Smooth muscle cell (in vitro differentiated cells): ENCODE measurements at regions not wholly inside any gene's neighbourhood (a gene's known extent, or its start where the extent isn't known, plus 50 kb on each side); places are given as distances from the start of the nearest gene placed in this dataset.

Experiments
- DNase-seq: peaks from one replicate; lab custom pipeline; 2025; ENCODE audit not compliant: unreplicated experiment; lab: John Stamatoyannopoulos, UW
- H2AFZ ChIP-seq: fragments of 200-600 bp; sonication (generic); 2 replicates; pipeline ENCODE4 v1.6.0; 2016; ENCODE audit warnings: antibody characterized with exemption, low read depth, mild to moderate bottlenecking
- H3F3A ChIP-seq: fragments of 200-600 bp; sonication (generic); 2 replicates; pipeline ENCODE4 v1.6.0; 2017; ENCODE audit warnings: antibody characterized with exemption, low read depth
- H3K27ac ChIP-seq: fragments of 200-600 bp; sonication (generic); 2 replicates; pipeline ENCODE4 v1.5.1; 2016; ENCODE audit warnings: low read depth, mild to moderate bottlenecking
- H3K27me3 ChIP-seq: fragments of 200-600 bp; sonication (generic); 2 replicates; pipeline ENCODE4 v1.6.1; 2016; ENCODE audit warnings: low read depth, mild to moderate bottlenecking
- H3K36me3 ChIP-seq: fragments of 200-600 bp; sonication (generic); 2 replicates; pipeline ENCODE4 v1.5.1; 2016; ENCODE audit warnings: low read depth
- H3K4me1 ChIP-seq: fragments of 200-600 bp; sonication (generic); 2 replicates; pipeline ENCODE4 v1.5.1; 2016; ENCODE audit warnings: low read depth
- H3K4me2 ChIP-seq: fragments of 200-600 bp; sonication (generic); 2 replicates; pipeline ENCODE4 v1.6.0; 2016; ENCODE audit warnings: mild to moderate bottlenecking
- H3K4me3 ChIP-seq: fragments of 200-600 bp; sonication (generic); 2 replicates; pipeline ENCODE4 v1.5.1; 2016; ENCODE audit warnings: mild to moderate bottlenecking
- H3K79me2 ChIP-seq: fragments of 200-600 bp; sonication (generic); 2 replicates; pipeline ENCODE4 v1.6.0; 2016; ENCODE audit warnings: low read depth, mild to moderate bottlenecking
- H3K9ac ChIP-seq: fragments of 200-600 bp; sonication (generic); 2 replicates; pipeline ENCODE4 v1.6.0; 2016; ENCODE audit warnings: low read depth
- H3K9me3 ChIP-seq: fragments of 200-600 bp; sonication (generic); replicated peaks from 2 replicates; pipeline ENCODE4 v1.5.1; 2016; ENCODE audit warnings: low read depth
- H4K20me1 ChIP-seq: fragments of 200-600 bp; sonication (generic); 2 replicates; pipeline ENCODE4 v1.6.0; 2016; ENCODE audit warnings: low read depth
- WGBS: methylation state at CpG from one replicate; pipeline ENCODE4 v1.1.7; 2016; ENCODE audit warnings: low lambda C conversion rate; 5-methylcytosine and 5-hydroxymethylcytosine counted together
- TF ChIP-seq, protein P1 (sequence below): fragments of 200-600 bp; sonication (generic); IDR thresholded peaks from 2 replicates; pipeline ENCODE4 v1.5.1; 2017; ENCODE audit warnings: borderline replicate concordance, mild to moderate bottlenecking, antibody characterized with exemption; ENCODE audit not compliant: insufficient read depth, poor library complexity, severe bottlenecking

DNA sequence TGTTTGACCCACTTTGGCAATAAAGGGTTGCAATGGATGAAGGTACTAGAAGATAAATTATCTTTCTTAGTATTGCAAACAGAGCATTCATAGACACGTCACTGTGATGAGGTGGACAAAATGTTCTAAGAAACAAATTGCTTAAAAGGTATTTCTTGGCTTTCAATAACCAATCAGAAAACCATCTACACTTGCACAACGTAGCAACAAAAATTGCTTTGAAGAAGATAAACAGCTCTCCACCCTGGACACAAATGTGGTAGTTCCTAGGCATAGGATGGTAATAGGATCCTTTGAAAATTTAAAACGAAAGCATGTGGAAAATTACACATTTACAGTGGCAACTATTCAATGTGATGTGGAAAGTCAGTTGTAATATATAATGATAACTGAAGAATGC, 439.9 kb upstream of the ETAA1 start:
- Histone ChIP-seq H3K9me3 (no peaks in the 10 kb centered on the region), H3K4me3 (no peak overlapping the region), H2AFZ (no peak overlapping the region), H3K79me2 (no peaks in the 10 kb centered on the region), H4K20me1 (no peaks in the 10 kb centered on the region), H3K27ac (no peak overlapping the region), H3K9ac (no peak overlapping the region), H3K4me2 (no peak overlapping the region), H3K4me1 (no peaks in the 10 kb centered on the region), H3K36me3 (no peaks in the 10 kb centered on the region), H3K27me3 (no peaks in the 10 kb centered on the region), H3F3A (no peaks in the 10 kb centered on the region)
- TF ChIP-seq, protein P1, sequence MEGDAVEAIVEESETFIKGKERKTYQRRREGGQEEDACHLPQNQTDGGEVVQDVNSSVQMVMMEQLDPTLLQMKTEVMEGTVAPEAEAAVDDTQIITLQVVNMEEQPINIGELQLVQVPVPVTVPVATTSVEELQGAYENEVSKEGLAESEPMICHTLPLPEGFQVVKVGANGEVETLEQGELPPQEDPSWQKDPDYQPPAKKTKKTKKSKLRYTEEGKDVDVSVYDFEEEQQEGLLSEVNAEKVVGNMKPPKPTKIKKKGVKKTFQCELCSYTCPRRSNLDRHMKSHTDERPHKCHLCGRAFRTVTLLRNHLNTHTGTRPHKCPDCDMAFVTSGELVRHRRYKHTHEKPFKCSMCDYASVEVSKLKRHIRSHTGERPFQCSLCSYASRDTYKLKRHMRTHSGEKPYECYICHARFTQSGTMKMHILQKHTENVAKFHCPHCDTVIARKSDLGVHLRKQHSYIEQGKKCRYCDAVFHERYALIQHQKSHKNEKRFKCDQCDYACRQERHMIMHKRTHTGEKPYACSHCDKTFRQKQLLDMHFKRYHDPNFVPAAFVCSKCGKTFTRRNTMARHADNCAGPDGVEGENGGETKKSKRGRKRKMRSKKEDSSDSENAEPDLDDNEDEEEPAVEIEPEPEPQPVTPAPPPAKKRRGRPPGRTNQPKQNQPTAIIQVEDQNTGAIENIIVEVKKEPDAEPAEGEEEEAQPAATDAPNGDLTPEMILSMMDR: no peak
- WGBS: 79% methylated on average over 3 of the region's 3 CpGs
- no peak for DNase-seq

DNA sequence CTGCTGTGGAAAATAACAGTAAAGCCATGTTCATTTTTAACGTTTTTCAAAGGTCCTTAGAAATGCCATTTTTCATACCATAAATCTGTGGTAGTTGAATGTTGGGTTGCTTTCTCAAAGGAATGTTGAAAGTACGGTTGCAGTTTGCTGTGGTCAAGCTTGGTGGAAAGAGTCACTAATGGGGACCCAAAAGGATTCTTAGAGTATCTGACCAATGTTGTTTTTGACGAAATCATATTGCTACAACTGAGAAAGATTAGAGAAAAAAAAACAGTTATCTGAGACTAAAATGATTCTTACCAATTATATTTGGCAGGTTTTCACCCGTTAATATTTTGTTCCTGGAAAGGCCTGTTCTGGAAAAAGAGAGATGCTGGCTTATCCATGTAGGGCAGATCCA, 439.5 kb upstream of the ETAA1 start:
- Histone ChIP-seq H2AFZ (no peak overlapping the region), H3K27me3 (no peaks in the 10 kb centered on the region), H3K79me2 (no peaks in the 10 kb centered on the region), H3K36me3 (no peaks in the 10 kb centered on the region), H3K4me1 (no peaks in the 10 kb centered on the region), H3F3A (no peaks in the 10 kb centered on the region), H4K20me1 (no peaks in the 10 kb centered on the region), H3K4me3 (no peak overlapping the region), H3K4me2 (no peak overlapping the region), H3K9me3 (no peaks in the 10 kb centered on the region), H3K9ac (no peak overlapping the region), H3K27ac (no peak overlapping the region)
- TF ChIP-seq, protein P1: no peak
- 93% methylated on average over 4 of the region's 4 CpGs for WGBS
- no peak for DNase-seq

DNA sequence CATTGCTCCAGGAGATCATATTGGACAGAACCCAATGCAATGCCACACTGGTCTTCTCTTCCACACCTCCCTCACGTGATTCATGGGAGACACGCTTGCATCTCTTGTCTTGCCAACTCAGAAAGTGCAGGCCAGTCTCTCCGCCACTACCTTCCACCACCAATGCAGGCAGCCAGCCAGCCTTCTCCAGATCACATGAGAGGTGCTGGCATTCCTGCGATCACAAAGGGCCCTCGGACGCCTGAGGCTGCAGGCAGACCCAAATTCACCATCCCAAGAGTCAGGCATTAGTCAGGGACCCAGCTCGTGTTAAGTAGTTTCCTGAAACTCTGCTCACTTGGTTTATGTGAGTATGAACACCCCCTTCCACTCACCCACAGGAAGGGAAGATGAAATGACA, 437.0 kb upstream of the ETAA1 start:
- H3K36me3 ChIP-seq: no peaks in the 10 kb centered on the region
- H3K27ac ChIP-seq: no peak overlapping the region
- H3K27me3 ChIP-seq: no peaks in the 10 kb centered on the region
- H3K79me2 ChIP-seq: no peaks in the 10 kb centered on the region
- no peak for DNase-seq
- H3K4me3 ChIP-seq: no peak overlapping the region
- H3K4me1 ChIP-seq: no peaks in the 10 kb centered on the region
- TF ChIP-seq, protein P1: no peak
- no peaks in the 10 kb centered on the region for H3F3A ChIP-seq
- no peaks in the 10 kb centered on the region for H3K9me3 ChIP-seq
- H3K4me2 ChIP-seq: no peak overlapping the region
- no peak overlapping the region for H2AFZ ChIP-seq
- 60% methylated on average over 7 of the region's 7 CpGs for WGBS
- no peak overlapping the region for H3K9ac ChIP-seq
- no peaks in the 10 kb centered on the region for H4K20me1 ChIP-seq

DNA sequence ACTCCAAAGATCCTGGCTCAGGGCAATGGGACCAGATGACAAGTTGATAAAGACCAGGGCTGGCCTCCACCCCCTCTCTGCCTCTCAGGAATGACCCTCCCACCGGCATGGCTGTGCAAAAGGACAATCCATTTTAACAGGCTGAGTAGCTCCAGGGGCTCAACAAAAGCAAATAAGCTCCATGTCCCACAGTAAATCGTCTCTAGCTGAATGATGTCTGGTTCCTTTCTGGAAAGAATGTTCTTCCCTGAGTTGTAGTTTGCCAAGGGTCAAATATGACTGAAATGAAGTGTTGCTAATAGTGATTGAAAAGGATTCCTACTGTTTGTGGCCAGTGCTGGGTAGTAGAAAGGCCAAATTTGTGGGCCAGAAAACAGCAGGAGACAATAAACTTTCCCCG, 434.4 kb upstream of the ETAA1 start:
- no peak overlapping the region for H3K27ac ChIP-seq
- H3K36me3 ChIP-seq: no peaks in the 10 kb centered on the region
- H3K9ac ChIP-seq: no peak overlapping the region
- H3K79me2 ChIP-seq: no peaks in the 10 kb centered on the region
- H3K4me2 ChIP-seq: no peak overlapping the region
- TF ChIP-seq, protein P1: no peak
- H3K9me3 ChIP-seq: no peaks in the 10 kb centered on the region
- H4K20me1 ChIP-seq: no peaks in the 10 kb centered on the region
- H3K4me1 ChIP-seq: no peaks in the 10 kb centered on the region
- 20% methylated on average over 3 of the region's 3 CpGs for WGBS
- H3K27me3 ChIP-seq: no peaks in the 10 kb centered on the region
- no peak for DNase-seq
- H3F3A ChIP-seq: no peaks in the 10 kb centered on the region
- H3K4me3 ChIP-seq: no peak overlapping the region
- H2AFZ ChIP-seq: peak overlapping the region; percentile 63
